SIG-M5 treated with dmso at 0.1 percent for 504 hours (cell line): ENCODE measurements at regions not wholly inside any gene's neighbourhood (a gene's known extent, or its start where the extent isn't known, plus 50 kb on each side); places are given as distances from the start of the nearest gene placed in this dataset.
A peak's percentile ranks its signal among the peaks of the same experiment; 100 is the strongest.

Source experiments
- DNase-seq: peaks from one replicate; lab custom pipeline; 2025; ENCODE audit not compliant: unreplicated experiment; lab: John Stamatoyannopoulos, UW

DNA sequence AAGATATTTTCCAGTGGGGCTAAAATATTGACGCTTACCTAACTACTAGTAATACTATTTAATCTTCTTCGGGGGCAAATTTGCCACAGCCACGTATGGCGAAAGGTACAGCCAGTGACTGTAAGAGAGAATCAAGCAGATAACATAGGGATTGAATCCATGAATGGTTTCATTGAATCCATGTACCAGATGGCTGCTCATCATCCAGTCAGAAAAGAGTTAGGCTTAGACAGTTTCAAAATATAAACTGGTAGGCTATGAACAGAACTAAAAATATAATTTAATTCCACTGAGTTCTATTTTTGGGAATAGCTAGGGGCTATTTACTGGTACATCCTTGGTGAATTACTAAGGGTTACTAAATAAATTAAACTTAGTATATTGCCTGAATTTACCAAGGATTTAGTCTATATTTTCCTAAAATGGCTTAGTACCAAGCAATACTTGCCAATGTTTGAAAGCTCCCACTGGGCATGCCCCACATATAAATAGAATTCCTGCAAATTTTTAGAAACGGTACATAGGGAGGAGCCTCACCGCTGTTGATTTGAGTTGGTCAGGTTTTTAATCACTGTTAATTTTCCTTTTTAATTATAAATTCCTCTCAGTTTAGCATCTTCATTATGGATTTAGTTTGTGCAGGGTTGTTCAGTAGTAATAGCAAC, 55.8 kb upstream of the VLDLR start:
- DNase-seq, result no peak

DNA sequence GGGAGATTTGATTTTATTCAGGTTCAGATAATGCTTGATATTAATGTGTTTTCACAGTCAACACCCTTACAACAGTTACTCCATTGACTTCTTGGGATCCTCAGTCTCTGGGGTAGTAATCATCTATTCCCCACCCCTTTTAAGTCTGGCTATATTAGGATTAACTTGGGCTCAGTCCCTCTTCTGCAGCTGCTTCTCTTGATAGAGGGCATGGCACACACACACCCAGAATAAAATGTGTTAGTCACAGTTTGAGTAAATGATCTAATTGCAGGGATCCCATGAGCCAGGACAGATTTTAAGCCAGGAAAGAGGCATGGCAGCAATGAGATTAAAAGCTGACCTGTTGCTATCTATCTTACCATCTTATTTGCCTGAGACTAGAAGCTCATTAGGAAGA, 53.7 kb upstream of the VLDLR start:
- DNase-seq, result no peak

DNA sequence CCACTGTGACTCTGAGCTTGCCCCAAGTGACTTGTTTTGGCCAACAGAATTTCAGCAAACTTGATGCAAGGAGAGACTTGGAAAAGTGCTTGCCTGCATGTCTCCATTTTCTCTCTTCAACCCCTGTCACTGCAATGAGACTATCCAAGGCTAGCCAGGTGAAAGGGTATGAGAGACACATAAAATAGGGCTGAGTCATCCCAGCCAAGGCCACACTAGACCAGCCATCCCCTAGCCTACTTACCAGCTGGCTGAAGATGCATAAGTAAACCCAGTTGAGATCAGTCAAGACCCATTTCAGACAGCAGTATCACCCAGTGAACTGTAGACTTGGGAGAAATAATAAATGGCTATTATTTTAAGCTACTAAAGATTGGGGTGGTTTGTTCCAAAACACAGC, 52.9 kb upstream of the VLDLR start:
- DNase-seq, result no peak

- peak; percentile 91 for DNase-seq
Observed at GRCh38 chr9:2570615-2571479, 50.7 kb upstream of the VLDLR start.
